ENCODE measurements at regions not wholly inside any gene's neighbourhood (a gene's known extent, or its start where the extent isn't known, plus 50 kb on each side); places are given as distances from the start of the nearest gene placed in this dataset.

- DNase-seq, result no peak
Observed at GRCh38 chr1:218643281-218643680, 298.1 kb downstream of the TGFB2 start.

GRCh38 chr1:218643926-218644325, 298.8 kb downstream of the TGFB2 start:
- DNase-seq, result no peak

- DNase-seq, result no peak
Observed at GRCh38 chr1:218646288-218646687, 301.2 kb downstream of the TGFB2 start.

DNA sequence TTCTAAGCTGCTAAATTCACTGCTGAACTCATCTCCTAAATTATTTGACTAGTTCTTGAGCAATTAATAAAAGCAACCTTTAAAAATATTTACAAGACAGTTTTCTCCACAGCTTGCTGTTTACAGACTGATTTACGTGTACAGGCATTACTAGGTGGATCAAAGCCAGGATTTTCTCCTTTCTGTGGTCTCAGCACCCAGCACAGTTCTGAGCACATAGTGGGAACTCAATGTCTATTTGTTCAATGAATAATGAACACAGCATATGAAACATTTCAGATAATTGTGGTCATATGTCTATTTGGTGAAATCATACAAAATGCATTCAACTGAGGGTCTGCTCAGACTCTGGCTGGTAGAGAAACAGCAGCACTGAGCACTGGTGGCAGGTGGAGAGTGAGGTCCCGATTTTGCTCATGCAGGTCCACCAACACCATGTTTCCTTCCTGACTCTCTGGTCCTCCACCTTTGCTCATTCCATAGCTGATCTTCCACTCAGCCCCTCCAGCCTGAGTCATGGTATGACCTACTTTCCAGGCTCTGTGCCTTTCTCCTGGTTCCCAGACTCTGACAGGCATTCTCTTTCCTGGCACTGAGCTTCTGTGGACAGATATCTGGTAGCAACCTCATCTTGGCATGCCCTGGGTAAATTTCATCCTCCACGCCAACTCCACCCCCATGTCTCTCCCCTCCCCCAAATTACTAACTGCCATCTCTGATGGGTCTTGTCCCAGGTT, 311.3 kb downstream of the TGFB2 start:
- DNase-seq, result no peak

DNA sequence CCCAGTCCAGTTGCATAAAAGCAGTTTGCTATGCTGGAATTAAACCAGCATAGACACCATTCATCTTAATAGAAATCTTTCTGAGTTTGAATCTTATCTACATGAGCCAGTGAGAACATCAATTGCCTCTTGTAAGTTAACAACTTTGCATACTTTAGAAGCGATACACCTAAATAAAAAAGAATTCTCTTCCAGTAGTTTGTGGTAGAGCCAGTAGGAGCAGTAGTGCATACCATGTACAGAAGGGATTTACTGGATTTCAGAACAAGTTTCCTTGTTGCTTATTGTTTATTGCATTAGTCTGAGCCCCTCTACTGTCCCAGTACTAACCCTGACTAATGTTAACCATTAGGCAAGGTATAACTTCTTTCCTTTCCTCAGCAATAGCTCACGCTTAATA, 313.1 kb downstream of the TGFB2 start:
- DNase-seq, result no peak

- no peak for DNase-seq
Observed at GRCh38 chr1:218658899-218659298, 313.8 kb downstream of the TGFB2 start.

- DNase-seq, result no peak
Observed at GRCh38 chr1:218659911-218660677, 315.0 kb downstream of the TGFB2 start.

DNA sequence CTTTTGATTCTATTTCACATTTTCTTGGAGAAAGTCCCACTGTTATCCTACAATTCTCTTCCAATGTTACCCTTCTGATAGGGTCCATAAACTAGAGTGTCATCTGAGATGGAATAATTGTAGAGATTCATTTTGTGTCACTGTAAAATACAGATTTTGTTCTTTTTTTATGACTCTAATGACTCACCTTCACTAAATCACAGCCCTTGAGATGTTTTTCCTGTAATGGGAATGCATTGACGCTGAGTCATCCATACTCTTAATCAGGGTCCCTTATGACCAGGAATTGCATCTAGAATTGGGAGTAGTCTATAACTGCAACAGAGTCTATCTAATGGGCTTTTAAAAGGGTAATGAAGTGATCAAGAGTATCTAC, 315.5 kb downstream of the TGFB2 start:
- no peak for DNase-seq

DNA sequence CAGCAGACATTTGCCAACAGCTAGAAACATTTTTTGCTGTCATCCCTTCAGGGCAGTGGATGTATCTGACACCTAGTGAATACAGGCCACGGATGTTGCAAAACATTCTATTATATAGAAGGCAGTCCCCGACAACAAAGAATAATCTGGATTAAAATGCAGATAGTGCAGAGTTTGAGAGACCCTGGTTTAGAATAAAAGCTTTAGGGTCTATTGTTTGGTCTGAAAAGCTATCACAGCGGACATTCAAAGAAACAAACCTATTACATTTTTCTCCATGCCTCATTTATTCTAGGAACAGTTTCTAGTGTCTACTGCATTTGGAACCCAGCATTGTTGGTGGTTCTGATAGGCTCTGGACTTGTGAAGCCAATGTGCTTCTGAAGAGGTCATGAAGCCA, 316.3 kb downstream of the TGFB2 start:
- no peak for DNase-seq

GRCh38 chr1:218664385-218665170, 319.4 kb downstream of the TGFB2 start:
- no peak for DNase-seq

DNA sequence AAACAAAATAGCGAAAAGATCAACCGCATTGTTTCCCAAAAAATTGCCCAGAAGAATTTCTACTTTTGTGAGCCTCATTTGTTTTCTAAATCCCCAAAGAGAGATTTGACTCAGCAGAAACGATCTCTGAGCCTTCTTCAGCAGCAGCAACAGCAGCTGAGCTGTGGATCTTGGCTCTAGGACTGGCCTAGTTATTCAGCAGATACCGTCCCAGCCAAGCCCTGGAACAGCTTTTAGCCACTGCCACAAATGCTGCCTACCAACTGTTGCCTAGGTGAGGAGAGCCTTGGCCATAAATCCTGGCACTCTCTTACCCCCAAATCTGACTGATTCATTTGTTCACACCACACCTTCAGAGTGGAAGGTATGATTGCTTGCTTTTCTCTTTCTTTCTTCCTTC, 320.1 kb downstream of the TGFB2 start:
- DNase-seq, result no peak

DNA sequence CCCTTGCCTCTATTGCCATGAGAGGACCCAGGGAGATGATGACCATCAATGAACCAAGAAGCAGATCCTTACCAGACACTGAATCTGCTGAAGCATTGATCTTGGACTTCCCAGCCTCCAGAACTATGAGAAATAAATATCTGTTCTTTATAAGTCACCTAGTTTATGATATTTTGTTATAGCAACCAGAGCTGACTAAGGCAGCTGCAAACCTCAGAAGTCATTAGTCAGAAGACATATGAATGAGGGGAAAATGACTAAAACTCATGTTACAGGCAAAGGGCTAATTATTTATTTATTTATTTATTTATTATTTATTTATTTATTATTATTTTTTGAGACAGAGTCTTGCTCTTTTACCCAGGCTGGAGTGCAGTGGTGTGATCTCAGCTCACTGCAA, 321.1 kb downstream of the TGFB2 start:
- DNase-seq, result no peak

- DNase-seq, result no peak
Observed at GRCh38 chr1:218667781-218668516, 322.8 kb downstream of the TGFB2 start.

GRCh38 chr1:218669431-218669830, 324.3 kb downstream of the TGFB2 start:
- DNase-seq, result no peak

- DNase-seq, result no peak
Observed at GRCh38 chr1:218670875-218671274, 325.7 kb downstream of the TGFB2 start.

DNA sequence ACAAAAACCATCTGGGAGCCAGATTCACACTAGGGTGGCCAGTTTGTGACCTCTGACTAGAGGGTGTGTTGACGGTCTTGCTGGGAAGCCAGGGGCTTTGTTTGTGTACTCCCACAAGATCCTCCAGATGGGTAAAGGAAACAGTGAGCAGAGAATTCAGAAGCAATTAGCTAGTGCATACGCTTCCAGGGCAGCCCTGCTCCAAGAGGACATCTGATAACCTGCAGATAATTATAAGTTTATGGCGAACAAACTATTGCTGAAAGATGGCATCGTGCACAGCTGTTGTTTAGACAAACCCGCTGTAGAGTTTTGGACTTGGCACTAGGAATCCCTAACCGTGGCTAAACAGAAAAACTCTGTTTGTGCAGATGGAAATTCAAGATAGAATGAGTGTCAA, 326.4 kb downstream of the TGFB2 start:
- no peak for DNase-seq

DNA sequence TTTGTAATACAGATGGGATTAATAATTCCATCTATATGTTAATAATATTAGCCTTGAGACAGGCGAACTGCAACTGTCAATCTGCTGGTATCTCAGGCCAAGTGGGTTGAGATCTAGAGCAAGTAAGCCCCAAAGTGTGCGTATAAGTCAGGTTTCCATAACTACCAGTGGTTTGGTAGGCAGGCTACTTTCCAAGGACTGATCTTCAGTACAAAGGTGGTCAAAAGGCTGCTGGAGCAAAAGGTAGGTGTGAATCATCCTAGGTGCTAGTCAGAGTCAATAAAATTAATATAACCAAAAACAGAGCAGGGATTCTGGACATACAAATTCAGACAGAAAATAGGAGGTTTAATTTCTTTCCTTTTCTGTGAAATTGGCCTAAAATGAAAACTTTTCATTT, 328.0 kb downstream of the TGFB2 start:
- DNase-seq, result no peak

GRCh38 chr1:218674280-218674773, 329.2 kb downstream of the TGFB2 start:
- no peak for DNase-seq

DNA sequence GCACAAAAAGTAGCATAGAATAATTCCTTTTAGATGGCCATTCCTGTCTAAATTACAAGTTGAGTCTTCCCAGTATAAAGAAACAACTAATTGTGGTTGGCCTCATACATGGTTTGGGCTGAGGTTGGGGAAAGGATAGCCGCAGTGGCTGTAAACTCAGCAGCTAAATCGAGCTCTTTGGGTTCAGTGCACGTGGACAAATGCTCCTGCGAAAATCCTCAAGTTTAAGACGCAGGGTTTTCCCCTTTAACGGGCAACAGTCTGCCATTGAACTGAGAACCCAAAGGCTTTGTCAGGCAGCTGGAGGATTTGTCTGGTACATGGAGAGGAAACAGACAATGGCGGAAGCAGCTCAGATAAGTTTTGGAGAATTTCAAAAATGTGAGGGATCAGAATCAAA, 331.9 kb downstream of the TGFB2 start:
- DNase-seq, result no peak

DNA sequence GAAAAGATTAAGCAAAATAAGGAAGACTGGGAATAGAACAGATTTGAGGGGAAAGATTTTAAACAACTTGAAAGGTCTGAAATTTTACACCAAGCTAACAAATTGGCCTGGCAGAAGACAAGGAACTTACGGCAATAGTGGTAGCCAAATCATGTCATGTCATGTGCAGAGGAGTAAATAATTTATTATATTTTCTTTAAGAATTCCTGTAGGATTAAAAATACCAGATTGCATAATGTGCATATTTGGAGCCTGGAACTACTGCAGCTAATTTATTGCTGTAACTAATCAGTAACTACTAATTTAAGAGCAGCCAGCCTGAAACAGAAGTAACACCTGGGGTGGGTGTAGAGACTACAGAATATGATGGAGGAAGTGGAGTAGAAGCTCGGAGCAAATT, 334.3 kb downstream of the TGFB2 start:
- DNase-seq, result no peak

DNA sequence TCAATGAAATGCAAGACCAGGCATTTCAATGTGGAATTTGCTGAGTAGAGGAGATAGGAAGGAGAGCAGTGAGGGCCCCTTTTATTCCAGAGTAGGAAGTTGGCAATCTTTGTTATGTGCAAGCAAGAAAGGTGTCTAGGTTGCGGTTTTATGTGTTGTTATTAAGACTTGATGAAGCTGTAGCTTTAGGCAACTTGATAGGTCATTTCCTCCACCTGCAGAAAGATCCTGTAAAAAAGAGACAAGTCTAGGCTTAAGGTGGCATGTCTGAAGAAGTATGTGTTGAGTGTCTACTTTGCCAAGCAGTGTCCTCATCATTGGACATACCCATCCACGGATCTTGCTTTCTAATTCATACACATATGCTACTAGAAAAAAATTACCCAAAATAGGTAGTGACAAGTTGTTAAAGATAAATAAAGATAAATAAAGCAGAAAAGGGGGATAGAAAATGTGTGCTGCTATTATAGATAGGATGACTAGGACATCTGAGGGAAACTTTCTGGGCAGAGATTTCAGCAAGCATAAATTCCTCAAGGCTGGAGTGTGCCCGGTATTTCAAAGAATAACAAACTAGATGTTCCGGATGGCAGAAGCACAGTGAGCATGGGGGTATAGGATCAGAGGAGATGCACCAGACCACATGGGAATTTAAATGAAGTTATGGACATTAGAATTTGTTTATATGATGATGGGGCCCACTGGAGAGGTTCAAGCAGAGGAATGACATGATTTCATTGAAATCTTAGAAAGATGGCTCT, 335.0 kb downstream of the TGFB2 start:
- no peak for DNase-seq

- no peak for DNase-seq
Observed at GRCh38 chr1:218683242-218683641, 338.1 kb downstream of the TGFB2 start.
